GM10266 (cell line): ENCODE measurements at regions not wholly inside any gene's neighbourhood (a gene's known extent, or its start where the extent isn't known, plus 50 kb on each side); places are given as distances from the start of the nearest gene placed in this dataset.

Source experiments
- DNase-seq: peaks from one replicate; pipeline ENCODE4 v3.0.0; 2012; ENCODE audit errors: extremely low spot score
- TF ChIP-seq, protein P1 (sequence below): IDR thresholded peaks from 2 replicates; pipeline ENCODE4 v1.5.1; 2012; ENCODE audit warnings: mild to moderate bottlenecking, low read depth; ENCODE audit not compliant: control insufficient read depth, insufficient read depth; ENCODE audit errors: missing control alignments

DNA sequence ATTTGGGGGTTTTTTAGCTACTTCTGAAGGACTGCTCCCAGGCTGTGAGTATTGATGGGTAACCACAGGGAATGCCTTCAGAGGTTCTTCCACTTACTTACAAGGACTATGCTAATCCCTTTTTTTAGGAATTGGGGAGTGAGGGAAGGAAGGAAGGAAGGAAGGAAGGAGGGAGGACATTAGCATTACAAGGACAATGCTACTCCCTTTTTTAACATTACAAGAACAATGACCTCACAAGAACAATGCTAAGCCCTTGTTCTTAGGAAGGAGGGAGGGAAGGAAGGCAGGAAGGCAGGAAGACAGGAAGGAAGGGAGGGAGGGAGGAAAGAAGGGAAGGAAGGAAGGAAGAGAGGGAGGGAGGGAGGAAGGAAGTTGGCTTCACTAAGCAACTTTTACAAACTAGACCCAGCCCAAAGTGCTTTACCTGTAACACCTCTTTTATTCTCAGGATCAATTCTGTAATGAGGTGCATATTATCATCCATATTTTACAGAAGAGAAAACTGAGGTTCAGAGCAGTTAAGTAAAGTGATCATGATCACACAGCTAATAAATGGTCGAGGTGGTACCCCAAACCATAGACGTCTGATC is 446.8 kb upstream of the JARID2 start:
- no peak for DNase-seq
- TF ChIP-seq, protein P1, sequence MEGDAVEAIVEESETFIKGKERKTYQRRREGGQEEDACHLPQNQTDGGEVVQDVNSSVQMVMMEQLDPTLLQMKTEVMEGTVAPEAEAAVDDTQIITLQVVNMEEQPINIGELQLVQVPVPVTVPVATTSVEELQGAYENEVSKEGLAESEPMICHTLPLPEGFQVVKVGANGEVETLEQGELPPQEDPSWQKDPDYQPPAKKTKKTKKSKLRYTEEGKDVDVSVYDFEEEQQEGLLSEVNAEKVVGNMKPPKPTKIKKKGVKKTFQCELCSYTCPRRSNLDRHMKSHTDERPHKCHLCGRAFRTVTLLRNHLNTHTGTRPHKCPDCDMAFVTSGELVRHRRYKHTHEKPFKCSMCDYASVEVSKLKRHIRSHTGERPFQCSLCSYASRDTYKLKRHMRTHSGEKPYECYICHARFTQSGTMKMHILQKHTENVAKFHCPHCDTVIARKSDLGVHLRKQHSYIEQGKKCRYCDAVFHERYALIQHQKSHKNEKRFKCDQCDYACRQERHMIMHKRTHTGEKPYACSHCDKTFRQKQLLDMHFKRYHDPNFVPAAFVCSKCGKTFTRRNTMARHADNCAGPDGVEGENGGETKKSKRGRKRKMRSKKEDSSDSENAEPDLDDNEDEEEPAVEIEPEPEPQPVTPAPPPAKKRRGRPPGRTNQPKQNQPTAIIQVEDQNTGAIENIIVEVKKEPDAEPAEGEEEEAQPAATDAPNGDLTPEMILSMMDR, result no peak

DNA sequence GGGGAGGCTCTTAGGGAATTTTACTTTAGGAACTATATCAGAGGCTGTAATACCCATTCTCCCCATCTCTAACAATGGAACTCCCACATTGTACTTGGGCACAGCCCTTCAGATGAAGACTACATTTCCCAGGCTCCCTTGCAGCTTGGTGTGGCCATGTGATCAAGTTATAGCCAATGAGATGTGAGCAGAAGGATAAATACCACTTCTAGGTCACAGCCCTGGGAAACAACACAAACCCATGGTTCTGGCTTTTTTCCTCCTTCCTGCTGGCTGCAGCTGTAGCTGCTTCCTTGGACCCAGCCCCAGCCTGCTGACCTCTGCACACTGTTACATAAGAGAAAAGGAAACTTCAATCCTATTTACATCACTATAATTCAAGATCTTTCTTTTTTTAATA is 445.9 kb upstream of the JARID2 start:
- DNase-seq, result peak; percentile 42
- TF ChIP-seq, protein P1, result no peak

DNA sequence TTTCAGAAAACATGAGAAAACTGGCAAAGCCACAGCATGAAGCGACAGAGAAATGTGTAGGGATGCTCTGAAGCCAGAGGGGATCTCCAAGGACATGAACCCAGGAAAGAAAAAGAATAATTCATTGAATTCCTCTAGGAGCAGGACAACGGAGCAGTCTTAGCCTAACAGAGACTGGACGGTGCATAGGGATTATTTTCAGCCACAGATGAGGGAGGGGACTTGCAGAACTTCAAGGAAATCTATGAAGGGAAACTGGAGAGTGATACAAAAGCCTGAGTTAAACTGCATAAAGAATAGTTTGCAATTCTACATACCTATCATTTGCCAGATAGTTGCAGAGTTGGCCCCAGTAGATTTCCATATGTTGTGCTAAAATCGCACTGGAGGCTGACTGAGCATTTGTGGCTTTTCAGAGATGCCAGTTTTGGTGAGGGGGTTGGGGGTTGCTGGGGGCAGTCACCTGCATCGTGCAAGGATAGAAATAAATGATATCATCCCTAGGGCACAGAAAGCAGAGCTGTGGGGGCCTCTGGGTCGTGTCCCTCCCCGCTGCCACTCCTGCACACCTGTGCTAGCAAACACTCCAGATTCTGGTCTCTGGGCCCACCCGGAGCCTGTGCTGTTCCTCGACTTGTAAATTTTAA is 443.2 kb upstream of the JARID2 start:
- TF ChIP-seq, protein P1, result no peak

DNA sequence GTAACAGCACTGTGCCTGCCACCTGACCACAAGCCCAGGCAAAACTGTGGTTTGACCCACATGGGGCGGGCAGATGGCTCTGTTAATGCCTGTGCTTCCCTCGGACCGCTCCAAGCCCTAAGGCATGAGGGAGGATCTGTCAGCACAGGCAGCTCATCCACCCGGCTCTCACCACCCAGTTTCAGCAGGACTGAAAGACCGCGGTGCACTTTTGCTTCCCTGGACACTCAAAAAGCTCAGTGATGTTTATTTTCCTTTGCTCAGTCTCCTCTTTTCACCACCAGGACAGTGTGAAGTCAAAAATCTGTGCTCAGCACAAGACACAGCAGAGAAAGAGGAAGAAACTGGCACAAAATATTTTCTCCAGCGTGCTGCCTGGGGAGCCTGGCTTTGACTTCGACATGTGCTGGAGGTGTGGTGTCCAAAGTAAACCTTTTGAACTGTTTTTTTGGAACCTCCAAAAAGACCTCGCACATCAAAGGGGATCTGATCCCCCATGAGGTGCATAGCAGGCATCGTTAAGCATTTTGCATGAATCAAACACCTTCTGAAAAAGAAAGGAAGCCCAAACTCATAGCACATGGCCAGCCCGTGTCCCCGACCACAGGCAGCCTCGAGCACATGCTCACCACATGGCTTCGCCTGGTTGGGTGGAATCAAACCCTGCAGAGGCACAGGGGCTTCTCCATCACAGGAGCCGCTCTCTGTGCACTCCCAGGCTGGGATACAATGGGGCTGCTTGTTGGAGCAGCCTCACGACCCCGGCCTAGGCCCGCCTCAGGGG is 441.7 kb upstream of the JARID2 start:
- no peak for DNase-seq
- TF ChIP-seq, protein P1, result no peak

More for the DNA sequence above, 443.2 kb upstream of the JARID2 start:
- DNase-seq, result no peak

- no peak for DNase-seq
- TF ChIP-seq, protein P1, result no peak
These were observed 441.1 kb upstream of the JARID2 start for GRCh38 chr6:14804785-14805210.

- TF ChIP-seq, protein P1, result no peak
- DNase-seq, result no peak
These were observed 439.8 kb upstream of the JARID2 start for GRCh38 chr6:14806101-14806500.
